ENCODE measurements at regions not wholly inside any gene's neighbourhood (a gene's known extent, or its start where the extent isn't known, plus 50 kb on each side); places are given as distances from the start of the nearest gene placed in this dataset.

- TF ChIP-seq POLR2A (IDR thresholded peaks at IDR 0.05) = no peak
- no peak for TF ChIP-seq CTCF (IDR thresholded peaks at IDR 0.05)
These were observed 485.4 kb upstream of the CELF2 start for GRCh38 chr10:10532236-10532635.
